Testis (tissue), 2 donors: ENCODE measurements at regions not wholly inside any gene's neighbourhood (a gene's known extent, or its start where the extent isn't known, plus 50 kb on each side); places are given as distances from the start of the nearest gene placed in this dataset.

ENCODE experiments used
- POLR2A ChIP-seq: fragments of 450-650 bp; IDR thresholded peaks from one replicate; pipeline ENCODE4 v1.6.1; 2017; ENCODE audit warnings: antibody characterized with exemption, mild to moderate bottlenecking, moderate library complexity
- TF ChIP-seq, protein P1 (sequence below), 3 experiments: fragments of 450-650 bp in 2 of 3; fragments of 200-600 bp in 1 of 3; sonication (generic) in 1 of 3; IDR thresholded peaks; one replicate each; pipeline ENCODE4 v1.5.1; 2016 to 2019; ENCODE audit warnings: antibody characterized with exemption in 3 of 3, mild to moderate bottlenecking in 2 of 3, moderate library complexity in 1 of 3

DNA sequence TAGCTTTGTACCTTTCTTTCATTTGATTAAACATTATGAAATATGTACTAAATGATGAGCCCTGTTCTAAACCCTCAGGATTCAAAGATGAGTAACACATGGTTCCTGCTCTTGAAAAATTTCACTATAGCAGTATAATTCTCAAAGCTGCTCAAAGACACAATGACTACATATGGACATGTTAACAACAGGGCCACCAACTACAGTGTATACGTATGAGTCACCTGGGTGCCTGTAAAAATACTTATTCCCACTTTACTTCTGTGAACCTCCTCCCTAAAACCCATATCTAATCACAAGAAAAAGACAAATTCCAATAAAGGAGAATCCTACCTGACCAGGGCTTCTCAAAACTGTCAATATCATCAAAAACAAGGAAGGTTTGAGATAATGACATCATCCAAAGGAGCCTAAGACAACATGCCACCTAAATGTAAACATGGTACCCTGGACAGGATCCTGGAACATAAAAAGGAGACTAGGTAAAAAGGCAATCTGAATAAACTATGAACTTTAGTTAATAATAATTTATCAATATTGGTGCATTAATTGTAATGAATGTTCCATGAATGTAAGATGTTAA is 84.7 kb downstream of the FAM161A start:
- TF ChIP-seq, protein P1, sequence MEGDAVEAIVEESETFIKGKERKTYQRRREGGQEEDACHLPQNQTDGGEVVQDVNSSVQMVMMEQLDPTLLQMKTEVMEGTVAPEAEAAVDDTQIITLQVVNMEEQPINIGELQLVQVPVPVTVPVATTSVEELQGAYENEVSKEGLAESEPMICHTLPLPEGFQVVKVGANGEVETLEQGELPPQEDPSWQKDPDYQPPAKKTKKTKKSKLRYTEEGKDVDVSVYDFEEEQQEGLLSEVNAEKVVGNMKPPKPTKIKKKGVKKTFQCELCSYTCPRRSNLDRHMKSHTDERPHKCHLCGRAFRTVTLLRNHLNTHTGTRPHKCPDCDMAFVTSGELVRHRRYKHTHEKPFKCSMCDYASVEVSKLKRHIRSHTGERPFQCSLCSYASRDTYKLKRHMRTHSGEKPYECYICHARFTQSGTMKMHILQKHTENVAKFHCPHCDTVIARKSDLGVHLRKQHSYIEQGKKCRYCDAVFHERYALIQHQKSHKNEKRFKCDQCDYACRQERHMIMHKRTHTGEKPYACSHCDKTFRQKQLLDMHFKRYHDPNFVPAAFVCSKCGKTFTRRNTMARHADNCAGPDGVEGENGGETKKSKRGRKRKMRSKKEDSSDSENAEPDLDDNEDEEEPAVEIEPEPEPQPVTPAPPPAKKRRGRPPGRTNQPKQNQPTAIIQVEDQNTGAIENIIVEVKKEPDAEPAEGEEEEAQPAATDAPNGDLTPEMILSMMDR (IDR thresholded peaks at IDR 0.05) = no peak
- TF ChIP-seq POLR2A = no peak
